Neural cell (in vitro differentiated cells): ENCODE measurements at regions not wholly inside any gene's neighbourhood (a gene's known extent, or its start where the extent isn't known, plus 50 kb on each side); places are given as distances from the start of the nearest gene placed in this dataset.
"Not testable (repeated sequence)": the region's sequence is repeated elsewhere in the genome, so short reads cannot be mapped to it uniquely, and the experiment has no call there.

ENCODE experiments used
- H2AFZ ChIP-seq: fragments of 200-600, 300-800 bp; sonication (generic), shearing (Covaris generic); 2 replicates; pipeline ENCODE4 v1.6.0; 2014; ENCODE audit warnings: low read depth, mild to moderate bottlenecking, antibody characterized with exemption, low read length, moderate library complexity
- H3F3A ChIP-seq: fragments of 200-600 bp; shearing (Covaris generic); 2 replicates; pipeline ENCODE4 v1.6.1; 2016; ENCODE audit warnings: mild to moderate bottlenecking, moderate library complexity, mixed read lengths, antibody characterized with exemption, low read length; ENCODE audit not compliant: insufficient read depth, poor library complexity, severe bottlenecking
- H3K27ac ChIP-seq: fragments of 200-600, 300-800 bp; sonication (generic), shearing (Covaris generic); 2 replicates; pipeline ENCODE4 v1.5.1; 2014; ENCODE audit warnings: mild to moderate bottlenecking, low read length, moderate library complexity
- H3K27me3 ChIP-seq: fragments of 300-800, 200-600 bp; sonication (generic), shearing (Covaris generic); 2 replicates; pipeline ENCODE4 v1.6.0; 2014; ENCODE audit warnings: mild to moderate bottlenecking, low read depth, low read length, moderate library complexity; ENCODE audit not compliant: insufficient read depth
- H3K36me3 ChIP-seq: fragments of 300-800, 200-600 bp; sonication (generic), shearing (Covaris generic); 2 replicates; pipeline ENCODE4 v1.5.1; 2014; ENCODE audit warnings: mild to moderate bottlenecking, antibody characterized with exemption, low read length, moderate library complexity; ENCODE audit not compliant: insufficient read depth
- H3K4me2 ChIP-seq: fragments of 300-800, 200-600 bp; sonication (generic), shearing (Covaris generic); 2 replicates; pipeline ENCODE4 v1.6.0; 2014; ENCODE audit warnings: mild to moderate bottlenecking, low read length
- H3K4me3 ChIP-seq: fragments of 300-800, 200-600 bp; sonication (generic), shearing (Covaris generic); 2 replicates; pipeline ENCODE4 v1.5.1; 2014; ENCODE audit warnings: mild to moderate bottlenecking, low read length, moderate library complexity
- H3K79me2 ChIP-seq: fragments of 200-600 bp; shearing (Covaris generic); replicated peaks from 2 replicates; pipeline ENCODE4 v1.6.0; 2014; ENCODE audit warnings: mild to moderate bottlenecking, low read length, moderate library complexity; ENCODE audit not compliant: insufficient read depth
- H3K9ac ChIP-seq: fragments of 300-800, 200-600 bp; sonication (generic), shearing (Covaris generic); 2 replicates; pipeline ENCODE4 v1.6.1; 2016; ENCODE audit warnings: mild to moderate bottlenecking, low read length, mixed read lengths
- H3K9me2 ChIP-seq: fragments of 200-600 bp; shearing (Covaris generic); 2 replicates; pipeline ENCODE4 v1.6.1; 2016; ENCODE audit warnings: mild to moderate bottlenecking, low read length, mixed read lengths; ENCODE audit not compliant: insufficient read depth
- H3K9me3 ChIP-seq: fragments of 200-600, 300-800 bp; sonication (generic), shearing (Covaris generic); 2 replicates; pipeline ENCODE4 v1.6.1; 2016; ENCODE audit warnings: mild to moderate bottlenecking, mixed run types, low read length, moderate library complexity, mixed read lengths
- H4K20me1 ChIP-seq: fragments of 200-600 bp; shearing (Covaris generic); 2 replicates; pipeline ENCODE4 v1.6.1; 2016; ENCODE audit warnings: mild to moderate bottlenecking, mixed run types; ENCODE audit not compliant: insufficient read depth
- EP300 ChIP-seq: fragments of 450-650 bp; conservative IDR thresholded peaks from 2 replicates; pipeline ENCODE4 v1.6.1; 2014; ENCODE audit warnings: antibody characterized with exemption, mild to moderate bottlenecking, moderate library complexity; ENCODE audit not compliant: poor library complexity, severe bottlenecking
- EZH2 ChIP-seq: fragments of 200-600, 300-800 bp; shearing (Covaris generic), sonication (generic); IDR thresholded peaks from 2 replicates; pipeline ENCODE4 v1.6.1; 2014; ENCODE audit warnings: antibody characterized with exemption, low read length, borderline replicate concordance, mild to moderate bottlenecking; ENCODE audit not compliant: insufficient read depth, poor library complexity, severe bottlenecking
- MXI1 ChIP-seq: fragments of 450-650 bp; conservative IDR thresholded peaks from 2 replicates; pipeline ENCODE4 v1.6.1; 2014; ENCODE audit warnings: antibody characterized with exemption, mild to moderate bottlenecking; ENCODE audit not compliant: poor library complexity, severe bottlenecking
- POLR2AphosphoS5 ChIP-seq: IDR thresholded peaks from 2 replicates; pipeline ENCODE4 v1.6.1; 2012
- RAD21 ChIP-seq: fragments of 450-650 bp; conservative IDR thresholded peaks from 2 replicates; pipeline ENCODE4 v1.6.1; 2014; ENCODE audit warnings: antibody characterized with exemption, mild to moderate bottlenecking, moderate library complexity
- SMC3 ChIP-seq: fragments of 450-650 bp; conservative IDR thresholded peaks from 2 replicates; pipeline ENCODE4 v1.6.1; 2014; ENCODE audit warnings: antibody characterized with exemption, mild to moderate bottlenecking, moderate library complexity; ENCODE audit not compliant: poor library complexity
- TAF1 ChIP-seq: IDR thresholded peaks from 2 replicates; pipeline ENCODE4 v1.6.1; 2012; ENCODE audit warnings: low read depth
- TF ChIP-seq, protein P1 (sequence below): IDR thresholded peaks from 2 replicates; pipeline ENCODE4 v1.6.1; 2012; ENCODE audit warnings: borderline replicate concordance
- TF ChIP-seq, protein P2 (sequence below): fragments of 450-650 bp; IDR thresholded peaks from 2 replicates; pipeline ENCODE4 v1.5.1; 2014; ENCODE audit warnings: antibody characterized with exemption, mild to moderate bottlenecking, moderate library complexity; ENCODE audit not compliant: poor library complexity, severe bottlenecking

DNA sequence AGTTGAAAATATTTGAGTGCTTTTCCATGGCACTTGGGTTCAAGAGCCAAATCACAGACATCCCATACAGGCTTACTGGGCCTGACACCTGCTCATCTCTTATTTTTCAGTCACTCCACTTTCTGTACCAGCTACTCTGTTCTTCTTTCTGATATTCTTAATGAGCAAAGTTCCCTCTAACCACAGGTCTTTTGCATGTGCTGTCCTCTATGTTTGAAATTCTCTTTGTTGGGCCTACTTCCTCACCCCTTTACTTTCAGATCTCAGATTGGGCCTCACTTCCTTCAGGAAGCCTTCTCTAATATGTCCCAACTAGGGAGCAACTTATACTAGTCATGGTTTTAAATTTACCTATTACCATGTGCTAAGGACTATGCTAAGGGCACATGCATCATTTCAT is 81.8 kb upstream of the RBMS1 start:
- no peaks in the 10 kb centered on the region for H3K9me3 ChIP-seq
- no peaks in the 10 kb centered on the region for H3F3A ChIP-seq
- no peak overlapping the region for H3K9ac ChIP-seq
- H3K79me2 ChIP-seq = no peaks in the 10 kb centered on the region
- H3K36me3 ChIP-seq = no peaks in the 10 kb centered on the region
- no peak overlapping the region for H2AFZ ChIP-seq
- H3K27ac ChIP-seq = no peak overlapping the region
- H3K4me2 ChIP-seq = no peak overlapping the region
- TF ChIP-seq POLR2AphosphoS5 = no peak
- no peak for TF ChIP-seq EP300
- no peaks in the 10 kb centered on the region for H3K9me2 ChIP-seq
- no peak overlapping the region for H3K4me3 ChIP-seq
- H3K27me3 ChIP-seq = no peaks in the 10 kb centered on the region
- no peaks in the 10 kb centered on the region for H4K20me1 ChIP-seq

DNA sequence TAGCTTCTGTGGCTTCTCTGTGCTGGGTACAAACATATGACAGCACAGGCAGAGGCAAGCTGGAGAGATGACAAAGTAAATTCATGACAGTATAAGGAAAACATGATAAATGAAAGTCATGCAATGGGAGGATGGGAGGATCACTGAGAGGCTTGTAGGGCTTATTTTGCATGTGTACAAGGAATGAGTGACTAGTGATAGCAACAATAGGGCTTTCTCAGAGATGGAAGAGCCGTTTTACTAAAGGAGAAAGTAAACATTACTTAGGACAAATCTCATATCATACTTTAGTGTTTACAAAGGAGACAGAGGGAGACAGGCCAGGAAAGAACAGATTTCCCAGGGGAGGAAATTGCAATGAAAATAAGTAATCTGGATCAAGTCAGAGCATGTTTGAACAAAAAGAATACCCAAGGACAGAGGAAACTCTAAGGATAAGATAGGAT is 82.5 kb upstream of the RBMS1 start:
- TF ChIP-seq MXI1 = no peak
- TF ChIP-seq SMC3 = no peak
- no peak for TF ChIP-seq EZH2
- TF ChIP-seq POLR2AphosphoS5 = no peak
- TF ChIP-seq EP300 = no peak
- no peak for TF ChIP-seq TAF1
- TF ChIP-seq, protein P1, sequence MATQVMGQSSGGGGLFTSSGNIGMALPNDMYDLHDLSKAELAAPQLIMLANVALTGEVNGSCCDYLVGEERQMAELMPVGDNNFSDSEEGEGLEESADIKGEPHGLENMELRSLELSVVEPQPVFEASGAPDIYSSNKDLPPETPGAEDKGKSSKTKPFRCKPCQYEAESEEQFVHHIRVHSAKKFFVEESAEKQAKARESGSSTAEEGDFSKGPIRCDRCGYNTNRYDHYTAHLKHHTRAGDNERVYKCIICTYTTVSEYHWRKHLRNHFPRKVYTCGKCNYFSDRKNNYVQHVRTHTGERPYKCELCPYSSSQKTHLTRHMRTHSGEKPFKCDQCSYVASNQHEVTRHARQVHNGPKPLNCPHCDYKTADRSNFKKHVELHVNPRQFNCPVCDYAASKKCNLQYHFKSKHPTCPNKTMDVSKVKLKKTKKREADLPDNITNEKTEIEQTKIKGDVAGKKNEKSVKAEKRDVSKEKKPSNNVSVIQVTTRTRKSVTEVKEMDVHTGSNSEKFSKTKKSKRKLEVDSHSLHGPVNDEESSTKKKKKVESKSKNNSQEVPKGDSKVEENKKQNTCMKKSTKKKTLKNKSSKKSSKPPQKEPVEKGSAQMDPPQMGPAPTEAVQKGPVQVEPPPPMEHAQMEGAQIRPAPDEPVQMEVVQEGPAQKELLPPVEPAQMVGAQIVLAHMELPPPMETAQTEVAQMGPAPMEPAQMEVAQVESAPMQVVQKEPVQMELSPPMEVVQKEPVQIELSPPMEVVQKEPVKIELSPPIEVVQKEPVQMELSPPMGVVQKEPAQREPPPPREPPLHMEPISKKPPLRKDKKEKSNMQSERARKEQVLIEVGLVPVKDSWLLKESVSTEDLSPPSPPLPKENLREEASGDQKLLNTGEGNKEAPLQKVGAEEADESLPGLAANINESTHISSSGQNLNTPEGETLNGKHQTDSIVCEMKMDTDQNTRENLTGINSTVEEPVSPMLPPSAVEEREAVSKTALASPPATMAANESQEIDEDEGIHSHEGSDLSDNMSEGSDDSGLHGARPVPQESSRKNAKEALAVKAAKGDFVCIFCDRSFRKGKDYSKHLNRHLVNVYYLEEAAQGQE = no peak
- TF ChIP-seq, protein P2, sequence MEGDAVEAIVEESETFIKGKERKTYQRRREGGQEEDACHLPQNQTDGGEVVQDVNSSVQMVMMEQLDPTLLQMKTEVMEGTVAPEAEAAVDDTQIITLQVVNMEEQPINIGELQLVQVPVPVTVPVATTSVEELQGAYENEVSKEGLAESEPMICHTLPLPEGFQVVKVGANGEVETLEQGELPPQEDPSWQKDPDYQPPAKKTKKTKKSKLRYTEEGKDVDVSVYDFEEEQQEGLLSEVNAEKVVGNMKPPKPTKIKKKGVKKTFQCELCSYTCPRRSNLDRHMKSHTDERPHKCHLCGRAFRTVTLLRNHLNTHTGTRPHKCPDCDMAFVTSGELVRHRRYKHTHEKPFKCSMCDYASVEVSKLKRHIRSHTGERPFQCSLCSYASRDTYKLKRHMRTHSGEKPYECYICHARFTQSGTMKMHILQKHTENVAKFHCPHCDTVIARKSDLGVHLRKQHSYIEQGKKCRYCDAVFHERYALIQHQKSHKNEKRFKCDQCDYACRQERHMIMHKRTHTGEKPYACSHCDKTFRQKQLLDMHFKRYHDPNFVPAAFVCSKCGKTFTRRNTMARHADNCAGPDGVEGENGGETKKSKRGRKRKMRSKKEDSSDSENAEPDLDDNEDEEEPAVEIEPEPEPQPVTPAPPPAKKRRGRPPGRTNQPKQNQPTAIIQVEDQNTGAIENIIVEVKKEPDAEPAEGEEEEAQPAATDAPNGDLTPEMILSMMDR = no peak
- no peak for TF ChIP-seq RAD21
- H3K27me3 ChIP-seq = no peaks in the 10 kb centered on the region
- no peaks in the 10 kb centered on the region for H3K36me3 ChIP-seq
- H4K20me1 ChIP-seq = no peaks in the 10 kb centered on the region
- H3K79me2 ChIP-seq = no peaks in the 10 kb centered on the region
- H3K27ac ChIP-seq = no peak overlapping the region
- H3K9ac ChIP-seq = no peak overlapping the region
- H3K4me2 ChIP-seq = no peak overlapping the region
- no peaks in the 10 kb centered on the region for H3F3A ChIP-seq
- no peaks in the 10 kb centered on the region for H3K9me2 ChIP-seq
- no peak overlapping the region for H3K4me3 ChIP-seq
- no peaks in the 10 kb centered on the region for H3K9me3 ChIP-seq
- H2AFZ ChIP-seq = no peak overlapping the region

DNA sequence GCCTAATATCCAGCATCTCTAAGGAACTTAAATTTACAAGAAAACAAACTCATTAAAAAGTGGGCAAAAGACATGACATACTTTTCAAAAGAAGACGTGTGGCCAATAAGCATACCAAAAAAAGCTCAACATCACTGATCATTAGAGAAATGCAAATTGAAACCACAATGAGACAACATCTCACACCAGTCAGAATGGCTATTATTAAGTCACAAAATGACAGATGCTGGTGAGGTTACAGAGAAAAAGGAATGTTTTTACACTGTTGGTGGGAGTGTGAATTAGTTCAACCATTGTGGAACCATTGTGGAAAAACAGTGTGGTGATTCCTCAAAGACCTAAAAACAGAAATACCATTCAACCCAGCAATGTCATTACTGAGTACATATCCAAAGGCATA is 83.5 kb upstream of the RBMS1 start:
- H3K36me3 ChIP-seq = not testable (repeated sequence)

More for the DNA sequence above, 83.5 kb upstream of the RBMS1 start:
- H2AFZ ChIP-seq, H3K9me3 ChIP-seq, H3K9ac ChIP-seq, H3K27me3 ChIP-seq, H3F3A ChIP-seq, H3K4me3 ChIP-seq, H3K27ac ChIP-seq, H4K20me1 ChIP-seq, H3K4me2 ChIP-seq, H3K79me2 ChIP-seq, H3K9me2 ChIP-seq: not testable (repeated sequence)
